ENCODE measurements at regions not wholly inside any gene's neighbourhood (a gene's known extent, or its start where the extent isn't known, plus 50 kb on each side); places are given as distances from the start of the nearest gene placed in this dataset.

- TF ChIP-seq CTCF (IDR thresholded peaks at IDR 0.05; ENCODE audit: low read depth, low read length) = no peak
- DNase-seq (ENCODE audit: extremely low read depth, low read depth) = no peak
These were observed 56.4 kb upstream of the DAPK1 start for GRCh38 chr9:87441251-87441650.

- TF ChIP-seq CTCF (IDR thresholded peaks at IDR 0.05; ENCODE audit: low read depth, low read length) = no peak
These were observed 55.2 kb upstream of the DAPK1 start for GRCh38 chr9:87442451-87442850.

GRCh38 chr9:87443006-87443405 is 54.7 kb upstream of the DAPK1 start:
- DNase-seq (ENCODE audit: extremely low read depth, low read depth) = no peak
- TF ChIP-seq CTCF (IDR thresholded peaks at IDR 0.05; ENCODE audit: low read depth, low read length) = no peak

More at GRCh38 chr9:87442451-87442850, 55.2 kb upstream of the DAPK1 start:
- no peak for DNase-seq (ENCODE audit: extremely low read depth, low read depth)

- no peak for TF ChIP-seq CTCF (IDR thresholded peaks at IDR 0.05; ENCODE audit: low read depth, low read length)
- no peak for DNase-seq (ENCODE audit: extremely low read depth, low read depth)
These were observed 54.2 kb upstream of the DAPK1 start for GRCh38 chr9:87443461-87443860.

GRCh38 chr9:87445646-87446045 is 52.0 kb upstream of the DAPK1 start:
- TF ChIP-seq CTCF (IDR thresholded peaks at IDR 0.05; ENCODE audit: low read depth, low read length) = no peak
- no peak for DNase-seq (ENCODE audit: extremely low read depth, low read depth)

GRCh38 chr9:87446527-87446926 is 51.1 kb upstream of the DAPK1 start:
- no peak for TF ChIP-seq CTCF (IDR thresholded peaks at IDR 0.05; ENCODE audit: low read depth, low read length)
- DNase-seq (ENCODE audit: extremely low read depth, low read depth) = no peak

- no peak for TF ChIP-seq CTCF (IDR thresholded peaks at IDR 0.05; ENCODE audit: low read depth, low read length)
These were observed 49.9 kb upstream of the DAPK1 start for GRCh38 chr9:87447547-87448432.

More at GRCh38 chr9:87447547-87448432, 49.9 kb upstream of the DAPK1 start:
- no peak for DNase-seq (ENCODE audit: extremely low read depth, low read depth)

All from AG09319 (cell line).